ENCODE measurements at regions not wholly inside any gene's neighbourhood (a gene's known extent, or its start where the extent isn't known, plus 50 kb on each side); places are given as distances from the start of the nearest gene placed in this dataset.
A peak's percentile ranks its signal among the peaks of the same experiment; 100 is the strongest.

DNA sequence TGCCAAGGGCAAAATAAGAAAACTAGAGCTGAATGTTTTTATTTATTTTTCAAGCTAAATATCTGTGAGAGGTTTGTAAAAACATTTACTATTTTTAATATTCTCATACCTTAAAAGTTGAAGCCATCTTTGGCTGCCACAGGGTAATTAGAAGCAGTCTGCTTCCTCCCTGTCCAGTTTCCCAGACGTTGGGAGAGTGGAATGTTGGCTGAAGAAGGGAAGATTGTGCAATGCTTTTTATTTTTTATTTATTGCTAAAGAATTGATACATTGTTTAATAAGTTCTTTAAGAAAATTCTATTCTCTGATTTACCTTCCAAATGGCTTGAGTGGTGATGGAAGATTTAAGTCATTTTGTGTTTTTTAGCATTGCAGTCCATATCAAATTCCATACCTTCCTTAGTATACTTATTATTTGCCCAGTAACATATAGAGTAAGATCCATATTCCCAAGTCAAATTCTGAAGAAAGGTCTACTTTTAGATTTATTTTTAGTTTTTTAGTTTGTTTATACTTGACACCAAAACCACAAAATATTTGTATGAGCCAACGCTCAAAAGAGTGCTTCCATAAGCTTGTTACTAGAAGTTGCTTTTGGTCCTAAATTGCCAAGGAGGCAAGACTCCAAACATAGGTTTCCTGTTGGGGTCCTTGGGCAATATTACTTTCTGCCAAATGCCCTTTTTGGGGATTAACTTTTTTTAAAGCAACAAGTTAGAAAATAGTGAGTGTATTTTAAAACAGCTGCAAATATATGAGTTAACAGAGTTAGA is 124.0 kb upstream of the CPM start:
- Histone ChIP-seq H3K27ac (ENCODE audit: low read depth, low read length) (no peak overlapping the region), H3K27me3 (ENCODE audit: control insufficient read depth, insufficient read depth, low read length) (no peaks in the 10 kb centered on the region), H3K4me3 (ENCODE audit: low read depth, low read length) (no peak overlapping the region), H3K9me3 (ENCODE audit: control insufficient read depth, insufficient read depth, low read length) (no peaks in the 10 kb centered on the region)
- TF ChIP-seq, protein P1, sequence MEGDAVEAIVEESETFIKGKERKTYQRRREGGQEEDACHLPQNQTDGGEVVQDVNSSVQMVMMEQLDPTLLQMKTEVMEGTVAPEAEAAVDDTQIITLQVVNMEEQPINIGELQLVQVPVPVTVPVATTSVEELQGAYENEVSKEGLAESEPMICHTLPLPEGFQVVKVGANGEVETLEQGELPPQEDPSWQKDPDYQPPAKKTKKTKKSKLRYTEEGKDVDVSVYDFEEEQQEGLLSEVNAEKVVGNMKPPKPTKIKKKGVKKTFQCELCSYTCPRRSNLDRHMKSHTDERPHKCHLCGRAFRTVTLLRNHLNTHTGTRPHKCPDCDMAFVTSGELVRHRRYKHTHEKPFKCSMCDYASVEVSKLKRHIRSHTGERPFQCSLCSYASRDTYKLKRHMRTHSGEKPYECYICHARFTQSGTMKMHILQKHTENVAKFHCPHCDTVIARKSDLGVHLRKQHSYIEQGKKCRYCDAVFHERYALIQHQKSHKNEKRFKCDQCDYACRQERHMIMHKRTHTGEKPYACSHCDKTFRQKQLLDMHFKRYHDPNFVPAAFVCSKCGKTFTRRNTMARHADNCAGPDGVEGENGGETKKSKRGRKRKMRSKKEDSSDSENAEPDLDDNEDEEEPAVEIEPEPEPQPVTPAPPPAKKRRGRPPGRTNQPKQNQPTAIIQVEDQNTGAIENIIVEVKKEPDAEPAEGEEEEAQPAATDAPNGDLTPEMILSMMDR (IDR thresholded peaks at IDR 0.05; ENCODE audit: low read depth, low read length), result no peak
- DNase-seq (ENCODE audit: low read depth, low spot score), result peak; percentile 26
- ChIA-PET CTCF (interaction anchor here (0.6 to 3.6 kb wide), 2 partner anchors 13 to 300 kb away, joined by 3 to 22 read pairs; no protein-coding TSS in a partner anchor), POLR2A (interaction anchor here (0.5 kb wide), 1 partner anchor 56 kb away, joined by 4 read pairs; no protein-coding TSS in a partner anchor)

DNA sequence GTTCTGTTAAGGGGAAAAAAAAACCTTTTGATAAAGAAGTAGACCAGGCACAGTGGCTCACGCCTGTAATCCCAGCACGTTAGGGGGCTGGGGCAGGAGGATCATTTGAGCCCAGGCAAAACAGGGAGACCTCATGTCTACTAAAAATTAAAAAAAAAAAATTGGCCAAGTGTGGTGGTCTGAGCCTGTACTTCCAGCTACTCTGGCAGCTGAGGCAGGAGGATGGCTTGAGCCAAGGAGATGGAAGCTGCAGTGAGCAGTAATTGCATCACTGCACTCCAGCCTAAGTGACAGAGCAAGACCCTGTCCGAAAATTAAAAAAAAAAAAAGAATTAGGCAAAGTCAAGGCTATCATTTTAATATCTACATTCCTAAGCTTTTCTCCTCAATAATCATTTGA is 124.8 kb upstream of the CPM start:
- no peaks in the 10 kb centered on the region for H3K9me3 ChIP-seq (ENCODE audit: control insufficient read depth, insufficient read depth, low read length)
- no peaks in the 10 kb centered on the region for H3K27me3 ChIP-seq (ENCODE audit: control insufficient read depth, insufficient read depth, low read length)
- no peak for DNase-seq (ENCODE audit: low read depth, low spot score)
- TF ChIP-seq, protein P1 (IDR thresholded peaks at IDR 0.05; ENCODE audit: low read depth, low read length), result no peak
- no peak overlapping the region for H3K27ac ChIP-seq (ENCODE audit: low read depth, low read length)
- CTCF ChIA-PET, result interaction anchor here (0.6 to 3.6 kb wide), 2 partner anchors 12 to 299 kb away, joined by 3 to 22 read pairs; no protein-coding TSS in a partner anchor
- POLR2A ChIA-PET, result interaction anchor here (0.5 kb wide), 1 partner anchor 57 kb away, joined by 4 read pairs; no protein-coding TSS in a partner anchor
- H3K4me3 ChIP-seq (ENCODE audit: low read depth, low read length), result no peak overlapping the region

DNA sequence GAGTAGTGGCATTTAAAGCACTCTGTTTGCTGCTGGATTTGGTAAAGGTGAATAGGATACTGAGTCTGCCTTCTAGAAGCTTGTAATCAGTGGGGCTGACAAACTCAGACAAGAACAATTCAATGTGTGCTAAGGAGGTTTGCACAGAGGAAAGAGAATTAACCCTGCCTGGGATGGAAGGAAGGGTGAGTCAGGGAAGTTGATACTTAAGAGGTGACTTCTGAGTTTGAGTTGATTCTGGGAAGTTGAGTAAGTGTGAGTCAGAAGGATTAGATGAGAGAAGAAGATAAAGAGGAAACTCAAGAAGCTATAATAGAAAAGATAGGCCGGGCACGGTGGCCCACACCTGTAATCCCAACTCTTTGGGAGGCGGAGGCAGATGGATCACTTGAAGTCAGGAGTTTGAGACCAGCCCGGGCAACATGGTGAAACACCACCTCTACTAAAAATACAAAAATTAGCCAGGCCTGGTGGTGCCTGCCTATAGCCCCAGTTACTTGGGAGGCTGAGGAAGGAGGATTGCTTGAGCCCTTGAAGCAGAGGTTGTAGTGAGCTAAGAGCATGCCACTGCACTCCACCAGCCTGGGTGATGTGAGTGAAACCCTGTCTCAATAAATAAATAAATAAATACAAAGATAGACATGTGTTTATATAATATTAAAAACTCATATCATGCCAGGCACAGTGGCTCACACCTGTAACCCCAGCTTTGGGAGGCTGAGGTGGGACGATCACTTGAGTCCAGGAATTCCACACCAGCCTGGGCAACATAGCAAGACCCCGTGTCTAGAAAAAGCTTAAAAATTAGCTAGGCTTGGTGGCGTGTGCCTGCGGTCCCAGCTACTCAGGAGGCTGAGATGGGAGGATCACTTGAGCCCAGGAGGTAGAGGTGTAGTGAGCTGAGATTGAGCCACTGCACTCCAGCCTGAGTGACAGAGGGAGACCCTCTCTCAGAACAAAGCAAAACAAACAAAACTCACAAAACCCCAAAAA is 126.8 kb upstream of the CPM start:
- TF ChIP-seq, protein P1 (IDR thresholded peaks at IDR 0.05; ENCODE audit: low read depth, low read length), result no peak
- Histone ChIP-seq H3K27me3 (ENCODE audit: control insufficient read depth, insufficient read depth, low read length) (no peaks in the 10 kb centered on the region), H3K27ac (ENCODE audit: low read depth, low read length) (peak overlapping the region; percentile 57), H3K4me3 (ENCODE audit: low read depth, low read length) (no peak overlapping the region), H3K9me3 (ENCODE audit: control insufficient read depth, insufficient read depth, low read length) (no peaks in the 10 kb centered on the region)
- peak; percentile 54 for DNase-seq (ENCODE audit: low read depth, low spot score)
- POLR2A ChIA-PET, result interaction anchor here (0.6 kb wide), 1 partner anchor 100 kb away, joined by 3 read pairs; no protein-coding TSS in a partner anchor
- CTCF ChIA-PET, result interaction anchor here (1.0 to 3.1 kb wide), 3 partner anchors 10 to 229 kb away, joined by 3 to 28 read pairs (median 4); no protein-coding TSS in a partner anchor

DNA sequence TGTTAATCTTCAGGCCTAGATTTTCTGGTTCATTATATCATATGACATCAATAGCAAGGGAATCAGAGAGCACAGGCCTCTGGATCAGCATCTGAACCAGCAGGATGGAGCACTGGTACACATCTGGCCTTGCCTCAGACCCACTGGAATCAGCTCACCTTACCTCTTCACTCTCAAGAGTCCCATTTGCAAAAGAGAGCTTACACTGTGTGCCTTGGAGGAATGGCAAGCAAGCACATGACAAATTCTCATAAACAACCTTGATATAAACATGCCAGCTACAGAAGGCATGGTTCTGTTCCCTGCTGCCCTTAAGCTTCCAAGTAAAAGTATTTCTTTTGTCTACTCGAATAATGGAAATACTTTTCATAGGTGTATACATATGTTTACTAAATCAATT is 128.6 kb upstream of the CPM start:
- CTCF ChIA-PET, result interaction anchor here (0.9 to 3.1 kb wide), 4 partner anchors 9 to 95 kb away, joined by 3 to 28 read pairs (median 4); no protein-coding TSS in a partner anchor
- POLR2A ChIA-PET, result no interaction called here

More for the DNA sequence above, 128.6 kb upstream of the CPM start:
- Histone ChIP-seq H3K4me3 (ENCODE audit: low read depth, low read length) (no peak overlapping the region), H3K27ac (ENCODE audit: low read depth, low read length) (no peak overlapping the region), H3K27me3 (ENCODE audit: control insufficient read depth, insufficient read depth, low read length) (no peaks in the 10 kb centered on the region), H3K9me3 (ENCODE audit: control insufficient read depth, insufficient read depth, low read length) (no peaks in the 10 kb centered on the region)
- TF ChIP-seq, protein P1 (IDR thresholded peaks at IDR 0.05; ENCODE audit: low read depth, low read length), result no peak
- no peak for DNase-seq (ENCODE audit: low read depth, low spot score)

Data from AG04450 (cell line).